ENCODE measurements at regions not wholly inside any gene's neighbourhood (a gene's known extent, or its start where the extent isn't known, plus 50 kb on each side); places are given as distances from the start of the nearest gene placed in this dataset.
"Not testable (repeated sequence)": the region's sequence is repeated elsewhere in the genome, so short reads cannot be mapped to it uniquely, and the experiment has no call there.

DNA sequence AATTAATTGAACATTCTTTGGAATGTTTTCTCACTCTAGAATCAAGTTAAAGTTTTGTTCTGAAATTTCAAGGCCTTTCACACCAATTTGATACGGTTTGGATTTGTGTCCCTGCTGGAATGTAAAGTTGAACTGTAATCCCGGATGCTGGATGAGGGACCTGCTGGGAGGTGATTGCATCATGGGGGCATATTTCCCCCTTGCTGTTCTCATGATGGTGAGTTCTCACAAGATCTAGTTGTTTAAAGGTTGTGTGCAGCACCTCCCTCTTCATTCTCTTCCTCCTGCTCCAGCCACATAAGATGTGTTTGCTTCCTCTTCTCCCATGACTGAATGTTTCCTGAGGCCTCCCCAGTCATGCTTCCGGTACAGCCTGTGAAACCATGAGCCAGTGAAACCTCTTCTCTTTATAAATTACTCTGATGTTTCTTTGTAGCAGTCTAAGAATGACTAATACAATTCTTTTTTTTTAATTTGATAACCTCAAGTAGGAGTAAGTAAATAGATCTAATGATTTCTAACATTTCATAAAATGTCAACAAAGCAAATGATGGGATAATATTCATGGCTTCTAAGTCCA, 144.2 kb upstream of the CDH7 start:
- TF ChIP-seq, protein P1, sequence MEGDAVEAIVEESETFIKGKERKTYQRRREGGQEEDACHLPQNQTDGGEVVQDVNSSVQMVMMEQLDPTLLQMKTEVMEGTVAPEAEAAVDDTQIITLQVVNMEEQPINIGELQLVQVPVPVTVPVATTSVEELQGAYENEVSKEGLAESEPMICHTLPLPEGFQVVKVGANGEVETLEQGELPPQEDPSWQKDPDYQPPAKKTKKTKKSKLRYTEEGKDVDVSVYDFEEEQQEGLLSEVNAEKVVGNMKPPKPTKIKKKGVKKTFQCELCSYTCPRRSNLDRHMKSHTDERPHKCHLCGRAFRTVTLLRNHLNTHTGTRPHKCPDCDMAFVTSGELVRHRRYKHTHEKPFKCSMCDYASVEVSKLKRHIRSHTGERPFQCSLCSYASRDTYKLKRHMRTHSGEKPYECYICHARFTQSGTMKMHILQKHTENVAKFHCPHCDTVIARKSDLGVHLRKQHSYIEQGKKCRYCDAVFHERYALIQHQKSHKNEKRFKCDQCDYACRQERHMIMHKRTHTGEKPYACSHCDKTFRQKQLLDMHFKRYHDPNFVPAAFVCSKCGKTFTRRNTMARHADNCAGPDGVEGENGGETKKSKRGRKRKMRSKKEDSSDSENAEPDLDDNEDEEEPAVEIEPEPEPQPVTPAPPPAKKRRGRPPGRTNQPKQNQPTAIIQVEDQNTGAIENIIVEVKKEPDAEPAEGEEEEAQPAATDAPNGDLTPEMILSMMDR (IDR thresholded peaks at IDR 0.05): no peak
- H3K36me3 Mint-ChIP-seq (ENCODE audit: unreplicated experiment): no peaks in the 10 kb centered on the region
- H3K9me3 Mint-ChIP-seq (ENCODE audit: unreplicated experiment): peaks cover 8% of the 10 kb centered on the region

DNA sequence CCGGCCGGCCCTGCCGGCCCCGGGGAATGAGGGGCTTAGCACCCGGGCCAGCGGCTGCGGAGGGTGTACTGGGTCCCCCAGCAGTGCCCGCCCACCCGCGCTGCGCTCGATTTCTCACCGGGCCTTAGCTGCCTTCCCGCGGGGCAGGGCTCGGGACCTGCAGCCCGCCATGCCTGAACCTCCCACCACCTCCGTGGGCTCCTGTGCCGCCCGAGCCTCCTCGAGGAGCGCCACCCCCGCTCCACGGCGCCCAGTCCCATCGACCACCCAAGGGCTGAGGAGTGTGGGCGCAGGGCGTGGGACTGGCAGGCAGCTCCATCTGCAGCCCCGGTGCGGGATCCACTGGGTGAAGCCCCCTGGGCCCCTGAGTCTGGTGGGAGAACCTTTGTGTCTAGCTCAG, 145.5 kb upstream of the CDH7 start:
- H3K27me3 Mint-ChIP-seq (ENCODE audit: unreplicated experiment); H3K27ac Mint-ChIP-seq (ENCODE audit: unreplicated experiment); H3K36me3 Mint-ChIP-seq (ENCODE audit: unreplicated experiment); H3K4me3 Mint-ChIP-seq (ENCODE audit: unreplicated experiment); H3K4me1 Mint-ChIP-seq (ENCODE audit: unreplicated experiment); DNase-seq (ENCODE audit: extremely low spot score, unreplicated experiment); H3K9me3 Mint-ChIP-seq (ENCODE audit: unreplicated experiment): not testable (repeated sequence)

More for the DNA sequence above, 144.2 kb upstream of the CDH7 start:
- Mint-ChIP-seq H3K4me1 (ENCODE audit: unreplicated experiment) (no peaks in the 10 kb centered on the region), H3K27me3 (ENCODE audit: unreplicated experiment) (no peaks in the 10 kb centered on the region), H3K27ac (ENCODE audit: unreplicated experiment) (no peak overlapping the region), H3K4me3 (ENCODE audit: unreplicated experiment) (no peak overlapping the region)
- no peak for DNase-seq (ENCODE audit: extremely low spot score, unreplicated experiment)

DNA sequence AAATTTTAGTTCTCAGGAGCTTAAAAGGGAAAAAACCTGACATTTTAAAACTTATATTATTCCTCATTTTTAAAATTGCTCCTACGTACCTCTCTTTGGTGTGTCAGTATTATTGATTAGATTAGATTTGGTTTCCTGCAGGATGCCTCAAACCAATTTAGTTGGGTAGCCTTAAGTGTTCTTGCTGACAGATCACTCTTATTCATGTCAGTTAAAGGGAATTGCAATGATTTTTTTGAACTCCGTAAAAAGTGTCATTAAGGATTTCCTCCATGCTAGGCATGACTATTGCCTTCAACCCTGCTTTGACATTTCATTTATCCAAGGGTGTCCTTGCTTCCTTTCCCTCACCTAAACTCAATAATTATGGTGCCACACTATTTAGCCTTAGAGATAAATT, 149.0 kb upstream of the CDH7 start:
- Mint-ChIP-seq H3K36me3 (ENCODE audit: unreplicated experiment) (no peaks in the 10 kb centered on the region), H3K4me3 (ENCODE audit: unreplicated experiment) (no peak overlapping the region), H3K27me3 (ENCODE audit: unreplicated experiment) (no peaks in the 10 kb centered on the region), H3K27ac (ENCODE audit: unreplicated experiment) (no peak overlapping the region), H3K9me3 (ENCODE audit: unreplicated experiment) (peaks cover 3% of the 10 kb centered on the region), H3K4me1 (ENCODE audit: unreplicated experiment) (no peaks in the 10 kb centered on the region)
- no peak for DNase-seq (ENCODE audit: extremely low spot score, unreplicated experiment)
- TF ChIP-seq, protein P1 (IDR thresholded peaks at IDR 0.05): no peak

DNA sequence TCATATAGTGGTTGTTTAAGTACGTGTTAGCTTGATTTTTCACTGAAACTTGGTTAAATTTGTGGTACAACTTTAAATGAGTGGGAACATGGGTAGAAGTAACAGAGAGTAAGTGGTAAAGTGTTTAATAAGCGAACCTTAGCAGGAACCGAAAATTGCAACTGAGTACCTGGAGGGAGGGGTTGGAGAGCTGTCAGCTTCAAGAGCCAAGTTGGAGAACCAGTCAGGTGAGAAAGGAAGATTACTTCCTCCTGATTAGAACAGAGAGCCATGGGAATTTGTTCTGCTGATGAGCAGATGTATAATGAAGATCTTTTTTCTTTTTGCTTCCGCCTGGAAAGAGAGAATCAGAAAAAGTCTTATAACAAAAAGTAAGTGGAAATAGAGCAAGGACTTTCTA, 158.4 kb upstream of the CDH7 start:
- Mint-ChIP-seq H3K36me3 (ENCODE audit: unreplicated experiment) (no peaks in the 10 kb centered on the region), H3K4me3 (ENCODE audit: unreplicated experiment) (no peak overlapping the region), H3K27ac (ENCODE audit: unreplicated experiment) (no peak overlapping the region), H3K27me3 (ENCODE audit: unreplicated experiment) (no peaks in the 10 kb centered on the region), H3K9me3 (ENCODE audit: unreplicated experiment) (peaks cover 7% of the 10 kb centered on the region), H3K4me1 (ENCODE audit: unreplicated experiment) (no peaks in the 10 kb centered on the region)
- no peak for DNase-seq (ENCODE audit: extremely low spot score, unreplicated experiment)
- TF ChIP-seq, protein P1 (IDR thresholded peaks at IDR 0.05): no peak

DNA sequence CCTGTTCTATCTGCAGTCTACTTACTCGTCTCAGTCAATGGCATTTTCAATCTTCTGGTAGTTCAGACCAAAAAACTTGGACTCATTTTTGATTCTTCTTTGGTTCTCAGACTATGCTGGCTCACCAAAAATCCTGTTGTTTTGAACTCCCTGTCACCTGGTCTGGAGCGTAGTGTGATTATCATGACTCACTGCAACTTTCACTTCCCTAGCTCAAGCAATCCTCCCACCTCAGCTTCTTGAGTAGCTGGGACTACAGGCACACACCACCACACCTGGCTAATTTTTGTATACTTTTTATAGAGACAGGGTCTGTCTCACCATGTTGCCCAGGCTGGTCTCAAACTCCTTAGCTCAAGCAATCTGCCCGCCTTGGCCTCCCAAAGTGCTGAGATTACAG, 163.3 kb upstream of the CDH7 start:
- no peak for DNase-seq (ENCODE audit: extremely low spot score, unreplicated experiment)
- Mint-ChIP-seq H3K4me3 (ENCODE audit: unreplicated experiment) (no peak overlapping the region), H3K4me1 (ENCODE audit: unreplicated experiment) (no peaks in the 10 kb centered on the region), H3K27me3 (ENCODE audit: unreplicated experiment) (no peaks in the 10 kb centered on the region), H3K27ac (ENCODE audit: unreplicated experiment) (no peak overlapping the region), H3K9me3 (ENCODE audit: unreplicated experiment) (peaks cover 7% of the 10 kb centered on the region), H3K36me3 (ENCODE audit: unreplicated experiment) (no peaks in the 10 kb centered on the region)
- TF ChIP-seq, protein P1 (IDR thresholded peaks at IDR 0.05): no peak

DNA sequence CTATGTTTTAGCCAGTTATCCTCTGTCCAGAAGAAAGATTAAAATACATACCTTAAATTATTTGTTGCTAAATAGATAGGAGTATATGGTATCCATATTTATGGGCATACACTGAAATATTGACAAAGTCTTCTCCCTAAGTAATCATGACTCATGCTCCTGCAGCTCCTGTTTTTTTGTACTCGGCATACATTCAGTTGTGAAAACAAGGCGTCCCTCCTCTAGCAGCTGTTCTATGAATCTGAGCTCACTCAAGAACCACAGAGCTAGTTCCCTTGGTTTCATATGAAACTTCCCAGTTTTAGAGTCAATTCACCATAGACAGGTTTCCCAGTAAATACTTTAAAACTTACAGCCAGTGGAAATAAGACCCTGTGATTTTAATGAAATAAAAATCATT, 168.7 kb upstream of the CDH7 start:
- H3K4me1 Mint-ChIP-seq (ENCODE audit: unreplicated experiment): not testable (repeated sequence)

More for the DNA sequence above, 168.7 kb upstream of the CDH7 start:
- H3K4me3 Mint-ChIP-seq (ENCODE audit: unreplicated experiment); H3K27me3 Mint-ChIP-seq (ENCODE audit: unreplicated experiment); H3K9me3 Mint-ChIP-seq (ENCODE audit: unreplicated experiment); H3K36me3 Mint-ChIP-seq (ENCODE audit: unreplicated experiment); DNase-seq (ENCODE audit: extremely low spot score, unreplicated experiment); H3K27ac Mint-ChIP-seq (ENCODE audit: unreplicated experiment): not testable (repeated sequence)

All from osteocyte (in vitro differentiated cells).